HG03342 (cell line): ENCODE measurements at regions not wholly inside any gene's neighbourhood (a gene's known extent, or its start where the extent isn't known, plus 50 kb on each side); places are given as distances from the start of the nearest gene placed in this dataset.
"Not testable (repeated sequence)": the region's sequence is repeated elsewhere in the genome, so short reads cannot be mapped to it uniquely, and the experiment has no call there.

Experiments
- ATAC-seq: cut with Tn5 transposase; IDR thresholded peaks from one replicate; pipeline ENCODE4 v1.9.1; 2021; ENCODE audit warnings: mild to moderate bottlenecking, moderate library complexity; ENCODE audit not compliant: unreplicated experiment

GRCh38 chr3:105094588-105094987 is 272.1 kb upstream of the ALCAM start:
- ATAC-seq, result no peak

GRCh38 chr3:105096071-105096470 is 270.6 kb upstream of the ALCAM start:
- no peak for ATAC-seq

GRCh38 chr3:105101603-105102002 is 265.1 kb upstream of the ALCAM start:
- no peak for ATAC-seq

- ATAC-seq, result no peak
Measured at GRCh38 chr3:105103139-105103538, 263.6 kb upstream of the ALCAM start.

- no peak for ATAC-seq
Measured at GRCh38 chr3:105108823-105109222, 257.9 kb upstream of the ALCAM start.

- no peak for ATAC-seq
Measured at GRCh38 chr3:105118905-105119304, 247.8 kb upstream of the ALCAM start.

GRCh38 chr3:105119801-105120340 is 246.8 kb upstream of the ALCAM start:
- no peak for ATAC-seq

GRCh38 chr3:105130911-105131310 is 235.8 kb upstream of the ALCAM start:
- ATAC-seq, result no peak

GRCh38 chr3:105137911-105138310 is 228.8 kb upstream of the ALCAM start:
- ATAC-seq, result no peak

- ATAC-seq, result no peak
Measured at GRCh38 chr3:105139881-105140560, 226.7 kb upstream of the ALCAM start.

- no peak for ATAC-seq
Measured at GRCh38 chr3:105140899-105141367, 225.8 kb upstream of the ALCAM start.

- ATAC-seq, result no peak
Measured at GRCh38 chr3:105144837-105145236, 221.9 kb upstream of the ALCAM start.

- ATAC-seq, result no peak
Measured at GRCh38 chr3:105145511-105145910, 221.2 kb upstream of the ALCAM start.

GRCh38 chr3:105149197-105149596 is 217.5 kb upstream of the ALCAM start:
- ATAC-seq, result not testable (repeated sequence)

GRCh38 chr3:105152987-105153386 is 213.7 kb upstream of the ALCAM start:
- no peak for ATAC-seq

GRCh38 chr3:105154692-105155091 is 212.0 kb upstream of the ALCAM start:
- ATAC-seq, result no peak

- ATAC-seq, result no peak
Measured at GRCh38 chr3:105157067-105157765, 209.5 kb upstream of the ALCAM start.

GRCh38 chr3:105157766-105158085 is 209.0 kb upstream of the ALCAM start:
- no peak for ATAC-seq

GRCh38 chr3:105158286-105158685 is 208.4 kb upstream of the ALCAM start:
- no peak for ATAC-seq

GRCh38 chr3:105162448-105162847 is 204.3 kb upstream of the ALCAM start:
- ATAC-seq, result no peak

- ATAC-seq, result no peak
Measured at GRCh38 chr3:105166893-105167292, 199.8 kb upstream of the ALCAM start.

- no peak for ATAC-seq
Measured at GRCh38 chr3:105170423-105170822, 196.3 kb upstream of the ALCAM start.
